ENCODE measurements at regions not wholly inside any gene's neighbourhood (a gene's known extent, or its start where the extent isn't known, plus 50 kb on each side); places are given as distances from the start of the nearest gene placed in this dataset.

- 56 to 66% methylated on average over 9 of the region's 9 CpGs for WGBS, 2 donors
- no peaks in the 10 kb centered on the region for H3K36me3 ChIP-seq (ENCODE audit: control insufficient read depth in 4 of 4, insufficient read depth in 4 of 4, low read length in 4 of 4)
- no peak overlapping the region for H3K4me3 ChIP-seq
- no peaks in the 10 kb centered on the region for H3K4me1 ChIP-seq (ENCODE audit: control insufficient read depth in 5 of 5, insufficient read depth in 5 of 5, low read length in 5 of 5)
- DNase-seq (no peak), ATAC-seq (ENCODE audit: insufficient read depth, low FRiP score) (no peak)
- H3K27ac ChIP-seq (ENCODE audit: low read depth in 1 of 2, low read length in 1 of 2), result no peak overlapping the region
- no peak for TF ChIP-seq CTCF (IDR thresholded peaks at IDR 0.05; ENCODE audit: control extremely low read depth, extremely low read depth)
- H3K9ac ChIP-seq (ENCODE audit: insufficient read depth in 1 of 2, low read length in 2 of 2), result no peak overlapping the region
- H3K27me3 ChIP-seq (ENCODE audit: control insufficient read depth in 3 of 3, insufficient read depth in 3 of 3, low read length in 2 of 3), result no peaks in the 10 kb centered on the region
- peaks cover 0 to 5% (median 2%) of the 10 kb centered on the region in 4 donors for H3K9me3 ChIP-seq (ENCODE audit: control insufficient read depth in 4 of 4, insufficient read depth in 3 of 4, low read length in 3 of 4)
Observed at GRCh38 chr20:7352165-7352564, 584.7 kb downstream of the BMP2 start.

DNA sequence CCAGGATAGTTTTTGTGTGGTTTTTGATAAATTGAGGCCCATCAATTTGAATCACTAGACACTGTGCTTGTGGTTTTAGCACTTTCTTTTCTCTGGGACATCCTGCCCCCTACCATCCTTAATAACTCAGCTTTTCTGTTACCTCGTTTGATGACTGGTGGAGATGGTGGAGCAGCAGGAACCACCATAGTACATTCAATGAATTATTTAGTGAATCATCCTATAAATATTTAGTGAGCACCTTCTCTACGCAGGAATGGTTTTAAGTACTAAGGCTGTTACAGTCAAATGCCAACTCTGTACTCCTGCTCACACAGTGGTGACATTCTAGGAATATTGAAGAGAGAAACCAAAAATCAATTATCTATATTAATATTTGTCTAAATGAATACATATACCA, 585.2 kb downstream of the HAO1 start:
- Histone ChIP-seq H3K4me3 (no peak overlapping the region), H3K4me1 (ENCODE audit: control insufficient read depth in 5 of 5, insufficient read depth in 5 of 5, low read length in 5 of 5) (no peaks in the 10 kb centered on the region), H3K9ac (ENCODE audit: insufficient read depth in 1 of 2, low read length in 2 of 2) (no peak overlapping the region), H3K27ac (ENCODE audit: low read depth in 1 of 2, low read length in 1 of 2) (no peak overlapping the region), H3K36me3 (ENCODE audit: control insufficient read depth in 4 of 4, insufficient read depth in 4 of 4, low read length in 4 of 4) (no peaks in the 10 kb centered on the region), H3K9me3 (ENCODE audit: control insufficient read depth in 4 of 4, insufficient read depth in 3 of 4, low read length in 3 of 4) (peaks cover 0 to 3% (median 1%) of the 10 kb centered on the region in 4 donors), H3K27me3 (ENCODE audit: control insufficient read depth in 3 of 3, insufficient read depth in 3 of 3, low read length in 2 of 3) (no peaks in the 10 kb centered on the region)
- DNase-seq (no peak), ATAC-seq (ENCODE audit: insufficient read depth, low FRiP score) (no peak)
- no peak for TF ChIP-seq CTCF (IDR thresholded peaks at IDR 0.05; ENCODE audit: control extremely low read depth, extremely low read depth)
- 47 to 64% methylated on average over 2 of the region's 2 CpGs for WGBS, 2 donors

DNA sequence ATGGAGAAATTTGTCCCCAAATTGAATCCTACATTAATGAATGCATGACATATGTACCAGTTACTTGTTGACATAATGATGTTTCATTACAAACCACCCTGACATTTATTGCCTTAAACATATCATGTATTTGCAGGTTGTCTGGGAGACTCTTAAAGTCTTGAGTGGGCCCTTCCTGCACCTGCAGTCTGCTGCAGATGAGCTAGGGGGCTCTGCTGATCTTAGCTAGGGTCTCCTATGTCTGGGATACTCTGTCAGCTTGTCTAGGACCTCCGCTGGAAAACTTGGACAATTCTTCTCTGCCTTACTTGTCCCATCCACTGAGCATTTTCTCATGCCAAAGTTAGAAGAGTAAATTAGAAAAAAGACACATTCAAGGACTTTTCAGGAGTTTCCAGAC, 581.6 kb downstream of the HAO1 start:
- ATAC-seq (ENCODE audit: insufficient read depth, low FRiP score) (no peak), DNase-seq (peak in 1 of 3 donors; percentile 6)
- H3K9me3 ChIP-seq (ENCODE audit: control insufficient read depth in 4 of 4, insufficient read depth in 3 of 4, low read length in 3 of 4), result no peaks in the 10 kb centered on the region
- no peak overlapping the region for H3K9ac ChIP-seq (ENCODE audit: insufficient read depth in 1 of 2, low read length in 2 of 2)
- no peaks in the 10 kb centered on the region for H3K36me3 ChIP-seq (ENCODE audit: control insufficient read depth in 4 of 4, insufficient read depth in 4 of 4, low read length in 4 of 4)
- H3K4me1 ChIP-seq (ENCODE audit: control insufficient read depth in 5 of 5, insufficient read depth in 5 of 5, low read length in 5 of 5), result no peaks in the 10 kb centered on the region
- no peak for TF ChIP-seq CTCF (IDR thresholded peaks at IDR 0.05; ENCODE audit: control extremely low read depth, extremely low read depth)
- H3K27me3 ChIP-seq (ENCODE audit: control insufficient read depth in 3 of 3, insufficient read depth in 3 of 3, low read length in 2 of 3), result no peaks in the 10 kb centered on the region
- H3K27ac ChIP-seq (ENCODE audit: low read depth in 1 of 2, low read length in 1 of 2), result no peak overlapping the region
- 67 to 71% methylated on average over 1 of the region's 1 CpG for WGBS, 2 donors
- H3K4me3 ChIP-seq, result no peak overlapping the region

- no peaks in the 10 kb centered on the region for H3K4me1 ChIP-seq (ENCODE audit: control insufficient read depth in 5 of 5, insufficient read depth in 5 of 5, low read length in 5 of 5)
- peaks cover 0 to 1% (median 0%) of the 10 kb centered on the region in 4 donors for H3K9me3 ChIP-seq (ENCODE audit: control insufficient read depth in 4 of 4, insufficient read depth in 3 of 4, low read length in 3 of 4)
- no peaks in the 10 kb centered on the region for H3K27me3 ChIP-seq (ENCODE audit: control insufficient read depth in 3 of 3, insufficient read depth in 3 of 3, low read length in 2 of 3)
- no peaks in the 10 kb centered on the region for H3K36me3 ChIP-seq (ENCODE audit: control insufficient read depth in 4 of 4, insufficient read depth in 4 of 4, low read length in 4 of 4)
- H3K9ac ChIP-seq (ENCODE audit: insufficient read depth in 1 of 2, low read length in 2 of 2), result no peak overlapping the region
- TF ChIP-seq CTCF (IDR thresholded peaks at IDR 0.05; ENCODE audit: control extremely low read depth, extremely low read depth), result no peak
- DNase-seq (no peak), ATAC-seq (ENCODE audit: insufficient read depth, low FRiP score) (no peak)
- WGBS, 2 donors, result 91 to 92% methylated on average over 3 of the region's 3 CpGs
- no peak overlapping the region for H3K27ac ChIP-seq (ENCODE audit: low read depth in 1 of 2, low read length in 1 of 2)
- H3K4me3 ChIP-seq, result no peak overlapping the region
Observed at GRCh38 chr20:7359739-7360138, 580.5 kb downstream of the HAO1 start.

All from lung (tissue), 11 donors.